Upper lobe of left lung (tissue), 6 donors: ENCODE measurements at regions not wholly inside any gene's neighbourhood (a gene's known extent, or its start where the extent isn't known, plus 50 kb on each side); places are given as distances from the start of the nearest gene placed in this dataset.

Experiments
- ATAC-seq, 2 donors: fragments of 200-7000 bp; cut with Tn5 transposase; one replicate each; pipeline ENCODE4 v1.9.1; 2022; ENCODE audit warnings: mild to moderate bottlenecking in 2 of 2, moderate library complexity in 2 of 2; ENCODE audit not compliant: low FRiP score in 2 of 2
- DNase-seq, 2 donors: peaks; one replicate each; pipeline ENCODE4 v3.0.0-alpha.2; 2019 to 2020
- H3K27ac ChIP-seq, 4 donors: fragments of 200-600 bp; sonication (generic); one replicate each; pipeline ENCODE4 v1.5.1; 2016 to 2019
- H3K27me3 ChIP-seq, 4 donors: fragments of 200-600 bp; sonication (generic); one replicate each; pipeline ENCODE4 v1.5.1; 2017 to 2019
- H3K36me3 ChIP-seq, 4 donors: fragments of 200-600 bp; sonication (generic); one replicate each; pipeline ENCODE4 v1.5.1; 2016 to 2019
- H3K4me1 ChIP-seq, 4 donors: fragments of 200-600 bp; sonication (generic); one replicate each; pipeline ENCODE4 v1.5.1; 2018 to 2019
- H3K4me3 ChIP-seq, 4 donors: fragments of 200-600 bp; sonication (generic); one replicate each; pipeline ENCODE4 v1.5.1; 2017 to 2019; ENCODE audit warnings: mild to moderate bottlenecking in 2 of 4, moderate library complexity in 1 of 4
- H3K9me3 ChIP-seq, 4 donors: fragments of 200-600 bp; sonication (generic); one replicate each; pipeline ENCODE4 v1.5.1; 2018 to 2019
- CTCF ChIP-seq, 6 experiments: fragments of 450-650 bp in 4 of 6; fragments of 200-600 bp in 2 of 6; sonication (generic) in 2 of 6; IDR thresholded peaks; one replicate each; pipeline ENCODE4 v1.5.1; 2016 to 2019; ENCODE audit warnings: antibody characterized with exemption in 6 of 6
- EP300 ChIP-seq, 4 donors: sonication (generic); formaldehyde crosslinking; IDR thresholded peaks; one replicate each; pipeline ENCODE4 v1.5.1; 2017; ENCODE audit warnings: antibody characterized with exemption in 4 of 4, control low read depth in 2 of 4
- POLR2A ChIP-seq, 4 donors: fragments of 450-650 bp; IDR thresholded peaks; one replicate each; pipeline ENCODE4 v1.5.1; 2016 to 2017; ENCODE audit warnings: antibody characterized with exemption in 4 of 4, mild to moderate bottlenecking in 2 of 4
- POLR2AphosphoS5 ChIP-seq, 2 donors: sonication (generic); formaldehyde crosslinking; IDR thresholded peaks; one replicate each; pipeline ENCODE4 v1.5.1; 2017; ENCODE audit warnings: antibody characterized with exemption in 2 of 2
- WGBS, 2 donors: methylation state at CpG; one replicate each; pipeline ENCODE4 v1.1.5; 2017 to 2018; 5-methylcytosine and 5-hydroxymethylcytosine counted together
- donor health status: DM: no; HTN: no; CAD: no; lungs with moderate emphysema.
- donor health status: DM: no; HTN: yes; CAD: no; lungs with severe emphysema.

DNA sequence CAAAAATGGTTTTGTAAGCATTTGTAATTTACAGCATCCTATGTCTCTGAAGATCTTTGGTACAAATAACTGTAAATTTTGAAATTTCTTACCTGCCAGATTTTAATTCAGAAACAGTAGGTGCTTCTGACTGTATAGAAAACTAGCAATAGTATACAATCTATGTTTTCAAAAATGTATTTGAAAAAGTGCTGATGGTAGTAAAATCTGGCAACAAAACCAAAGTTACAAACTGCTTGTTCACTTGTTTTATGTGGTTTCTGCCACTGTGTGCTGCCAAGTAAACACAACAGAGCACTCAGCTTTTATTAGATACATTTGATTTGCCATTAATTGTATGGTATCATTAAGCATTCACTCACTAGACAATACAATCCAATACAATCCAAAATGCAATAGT, 206.1 kb downstream of the CPE start:
- Histone ChIP-seq H3K4me3 (no peak overlapping the region), H3K4me1 (no peaks in the 10 kb centered on the region), H3K36me3 (no peaks in the 10 kb centered on the region), H3K27me3 (no peaks in the 10 kb centered on the region), H3K27ac (no peak overlapping the region), H3K9me3 (no peaks in the 10 kb centered on the region)
- no peak for DNase-seq
- TF ChIP-seq POLR2AphosphoS5 (IDR thresholded peaks at IDR 0.05) (no peak), POLR2A (IDR thresholded peaks at IDR 0.05) (no peak), CTCF (IDR thresholded peaks at IDR 0.05) (no peak), EP300 (IDR thresholded peaks at IDR 0.05) (no peak)
- no peak for ATAC-seq

DNA sequence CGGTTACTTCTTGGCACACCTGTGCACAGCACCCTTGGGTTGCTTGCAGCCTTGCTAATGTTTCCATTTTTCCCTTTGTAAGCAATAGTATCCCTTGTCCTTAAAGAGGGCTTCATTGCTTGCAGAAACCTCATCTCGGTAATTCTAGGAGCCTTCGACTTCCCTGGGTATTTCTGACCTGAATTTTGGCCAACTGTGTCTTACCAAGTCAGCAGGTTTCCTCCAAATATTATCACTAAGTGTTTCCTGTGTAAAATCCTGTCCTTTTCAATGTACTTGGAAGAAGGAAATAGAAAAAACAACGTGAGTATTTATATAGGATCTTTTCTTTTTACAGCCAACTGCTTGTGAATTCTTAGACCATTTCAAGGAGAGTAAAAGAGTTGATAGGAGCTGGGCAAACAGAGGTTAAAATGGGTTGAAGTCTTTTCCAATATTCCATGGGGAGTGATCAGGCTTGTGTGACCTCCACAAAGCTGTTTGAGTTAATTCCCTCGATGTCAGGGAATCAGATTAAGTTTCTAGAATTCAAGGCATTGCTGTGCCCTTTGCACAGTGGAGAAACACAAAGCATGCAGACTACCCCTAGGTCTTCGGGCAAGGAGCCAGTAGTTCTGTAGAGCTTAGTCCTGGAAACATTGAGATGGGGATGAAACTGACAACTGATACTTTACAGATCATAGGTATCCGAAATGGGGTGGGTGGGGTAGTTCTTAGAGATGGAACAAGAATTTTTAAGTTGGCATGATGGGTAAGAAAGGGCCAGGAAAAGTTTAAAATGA, 209.9 kb downstream of the CPE start:
- Histone ChIP-seq H3K27ac (no peak overlapping the region), H3K27me3 (no peaks in the 10 kb centered on the region), H3K9me3 (no peaks in the 10 kb centered on the region), H3K4me1 (no peaks in the 10 kb centered on the region), H3K4me3 (no peak overlapping the region), H3K36me3 (no peaks in the 10 kb centered on the region)
- WGBS, 2 donors: 52% methylated on average over 7 of the region's 7 CpGs
- no peak for TF ChIP-seq POLR2A (IDR thresholded peaks at IDR 0.05)
- no peak for TF ChIP-seq CTCF (IDR thresholded peaks at IDR 0.05)
- no peak for TF ChIP-seq POLR2AphosphoS5 (IDR thresholded peaks at IDR 0.05)
- no peak for TF ChIP-seq EP300 (IDR thresholded peaks at IDR 0.05)
- DNase-seq: no peak
- ATAC-seq: no peak

- Histone ChIP-seq H3K27ac (no peak overlapping the region), H3K4me3 (no peak overlapping the region), H3K36me3 (no peaks in the 10 kb centered on the region), H3K9me3 (no peaks in the 10 kb centered on the region), H3K4me1 (no peaks in the 10 kb centered on the region), H3K27me3 (no peaks in the 10 kb centered on the region)
- TF ChIP-seq CTCF (IDR thresholded peaks at IDR 0.05) (no peak), POLR2AphosphoS5 (IDR thresholded peaks at IDR 0.05) (no peak), POLR2A (IDR thresholded peaks at IDR 0.05) (no peak), EP300 (IDR thresholded peaks at IDR 0.05) (no peak)
- 62 to 67% methylated on average over 2 of the region's 2 CpGs for WGBS, 2 donors
- DNase-seq (no peak), ATAC-seq (peak in 1 of 2 donors; percentile 84)
These were observed 213.6 kb downstream of the CPE start for GRCh38 chr4:165592386-165592785.

GRCh38 chr4:165597581-165598480, 219.0 kb downstream of the CPE start:
- Histone ChIP-seq H3K27ac (no peak overlapping the region), H3K27me3 (no peaks in the 10 kb centered on the region), H3K4me1 (no peaks in the 10 kb centered on the region), H3K36me3 (no peaks in the 10 kb centered on the region), H3K9me3 (no peaks in the 10 kb centered on the region), H3K4me3 (no peak overlapping the region)
- ATAC-seq: no peak
- DNase-seq: no peak
- no peak for TF ChIP-seq POLR2A (IDR thresholded peaks at IDR 0.05)
- TF ChIP-seq EP300 (IDR thresholded peaks at IDR 0.05): no peak
- no peak for TF ChIP-seq POLR2AphosphoS5 (IDR thresholded peaks at IDR 0.05)
- no peak for TF ChIP-seq CTCF (IDR thresholded peaks at IDR 0.05)
- WGBS, 2 donors: 95% methylated on average over 3 of the region's 3 CpGs
